HG03159 (cell line): ENCODE measurements at regions not wholly inside any gene's neighbourhood (a gene's known extent, or its start where the extent isn't known, plus 50 kb on each side); places are given as distances from the start of the nearest gene placed in this dataset.

ENCODE experiments used
- ATAC-seq: cut with Tn5 transposase; IDR thresholded peaks from one replicate; pipeline ENCODE4 v1.9.1; 2021; ENCODE audit warnings: mild to moderate bottlenecking, moderate library complexity; ENCODE audit not compliant: unreplicated experiment

DNA sequence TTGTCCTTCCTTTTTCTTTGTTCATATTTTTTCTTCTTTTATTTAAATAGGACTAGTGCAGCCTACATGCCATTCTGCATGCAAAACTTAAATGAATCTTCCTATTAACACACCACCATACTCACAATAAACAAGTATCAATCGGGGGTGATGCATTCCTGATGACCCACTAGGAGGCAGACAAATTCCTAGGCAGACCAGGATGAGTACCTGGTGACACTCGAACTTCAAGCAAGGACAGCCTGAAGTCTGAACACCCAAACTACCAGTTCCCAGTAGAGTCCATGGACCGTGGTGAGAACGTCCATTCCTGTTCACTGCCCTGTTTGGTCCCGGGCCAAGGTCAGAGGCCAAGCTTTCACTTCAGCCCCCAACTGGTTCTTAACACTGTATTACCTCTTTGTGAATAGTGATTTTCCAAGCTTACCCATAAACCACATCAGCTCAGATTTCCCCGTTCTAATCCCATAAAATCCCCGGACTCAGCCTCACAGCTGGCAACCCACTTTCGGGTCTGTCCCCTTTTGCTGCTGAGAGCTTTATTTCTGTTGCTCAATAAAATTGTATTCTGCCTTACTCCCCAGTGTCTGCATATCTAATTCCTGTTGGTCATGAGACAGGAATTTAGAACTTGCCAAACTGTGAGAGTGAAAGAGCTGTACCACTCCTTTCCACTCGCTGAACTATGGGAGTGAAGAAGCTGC is 1286.6 kb downstream of the FSTL5 start:
- ATAC-seq: no peak

DNA sequence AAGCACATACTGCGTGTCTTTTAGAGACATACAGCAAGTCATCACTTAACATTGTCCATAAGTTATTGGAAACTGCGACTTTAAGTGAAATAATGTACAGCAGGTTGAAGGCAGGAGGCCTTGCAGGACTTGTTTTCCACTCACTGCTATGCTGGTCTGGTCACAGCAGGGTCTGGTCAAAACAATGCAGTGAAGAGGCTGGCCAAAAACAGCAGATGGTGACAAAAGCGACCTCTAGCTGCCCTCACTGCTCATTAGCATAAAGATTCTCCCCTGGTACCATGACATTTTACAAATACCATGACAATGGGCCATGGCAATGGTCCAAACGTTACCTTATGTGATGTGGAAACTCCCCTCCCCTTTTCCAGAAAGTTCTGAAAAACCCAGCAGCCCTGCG is 1283.6 kb downstream of the FSTL5 start:
- ATAC-seq: no peak

DNA sequence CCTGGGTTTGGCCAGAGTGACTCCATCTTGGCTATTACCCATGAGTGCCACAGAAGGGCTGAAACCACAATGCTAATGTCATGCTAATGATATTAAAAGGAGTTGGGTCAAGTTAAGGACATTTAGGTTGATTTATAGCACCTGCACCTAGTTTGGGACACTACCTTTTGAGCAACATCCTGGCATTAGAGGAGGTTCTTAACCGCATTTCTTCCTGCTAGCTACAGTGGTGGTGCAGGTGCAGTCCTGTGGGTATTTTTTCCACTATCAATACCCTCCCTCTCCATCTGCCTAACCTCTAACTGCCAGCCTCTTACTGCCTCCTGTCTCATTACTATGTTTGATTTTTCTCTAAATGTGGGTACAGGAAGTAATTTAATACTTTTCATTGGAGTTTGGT is 1276.1 kb downstream of the FSTL5 start:
- no peak for ATAC-seq

DNA sequence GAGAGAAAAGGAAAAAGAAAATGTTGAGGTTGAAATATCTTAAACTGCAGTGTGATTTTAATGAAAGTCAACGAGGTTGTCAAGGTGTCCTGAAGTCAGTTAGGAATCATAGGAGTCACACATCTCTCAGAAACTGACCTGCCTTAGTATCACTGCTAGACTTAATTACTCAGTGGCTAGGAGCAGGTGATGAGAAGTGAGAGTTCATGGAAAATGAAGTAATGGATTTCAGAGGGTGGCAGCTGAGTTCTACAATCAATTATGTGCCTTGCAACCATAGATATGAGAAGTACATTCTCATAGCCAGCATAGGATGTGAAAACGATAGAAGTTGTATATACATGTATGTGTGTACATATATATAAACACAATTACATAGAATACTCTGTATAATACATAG is 1269.7 kb downstream of the FSTL5 start:
- no peak for ATAC-seq

DNA sequence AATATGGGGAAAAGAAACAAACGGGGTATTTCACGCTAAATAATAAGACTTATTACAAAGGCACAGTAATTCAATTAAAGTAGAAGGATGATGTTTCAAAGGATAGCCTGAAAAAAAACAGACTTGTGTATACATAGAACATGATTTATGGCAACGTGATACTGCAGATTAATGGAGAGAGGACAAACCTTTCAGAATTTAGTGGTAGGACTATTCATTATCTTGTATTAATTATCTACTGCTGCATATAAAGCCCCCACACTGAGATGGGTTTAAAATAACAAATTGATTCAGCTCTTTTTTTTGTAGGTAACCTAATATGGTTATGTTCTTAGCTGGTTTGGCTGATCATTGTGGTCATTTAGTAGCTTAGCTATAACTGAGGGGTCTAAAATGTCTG is 1269.0 kb downstream of the FSTL5 start:
- no peak for ATAC-seq

DNA sequence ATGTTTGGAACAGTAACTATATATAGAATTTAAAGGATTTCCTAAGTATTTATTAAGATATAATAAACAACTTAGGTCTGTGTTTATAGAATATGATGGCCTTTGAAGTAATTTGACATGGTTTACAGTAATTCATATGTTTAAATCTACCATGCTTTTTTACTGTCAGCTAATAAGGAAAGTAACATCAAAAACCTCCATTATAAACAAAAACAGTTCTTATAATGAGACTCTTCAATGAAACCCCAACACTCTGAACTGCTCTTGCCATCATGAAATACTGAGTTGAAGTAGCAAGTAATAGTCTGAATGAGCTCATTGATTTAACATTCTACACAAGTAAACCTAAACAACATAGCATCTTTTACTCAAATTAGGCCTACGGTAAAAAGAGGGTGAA is 1236.5 kb downstream of the FSTL5 start:
- no peak for ATAC-seq

DNA sequence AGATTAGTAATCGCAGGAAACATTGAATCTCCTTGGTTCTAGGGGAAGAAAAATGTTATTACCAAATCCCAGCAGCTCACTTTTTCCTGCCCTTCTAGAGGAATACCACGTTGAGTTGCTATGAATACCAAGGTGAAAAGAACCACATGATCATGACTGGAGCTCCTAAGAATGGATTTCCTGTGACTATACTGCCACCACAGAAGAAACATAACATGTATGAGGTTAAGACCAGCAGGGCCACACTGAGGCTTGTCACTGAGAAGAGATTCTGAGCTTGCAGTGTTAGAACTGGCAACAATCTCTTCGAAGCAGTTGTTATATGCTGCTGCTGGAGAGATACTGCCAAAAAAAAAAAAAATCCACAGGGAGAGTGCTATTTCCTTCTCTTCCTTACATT is 1235.3 kb downstream of the FSTL5 start:
- no peak for ATAC-seq

DNA sequence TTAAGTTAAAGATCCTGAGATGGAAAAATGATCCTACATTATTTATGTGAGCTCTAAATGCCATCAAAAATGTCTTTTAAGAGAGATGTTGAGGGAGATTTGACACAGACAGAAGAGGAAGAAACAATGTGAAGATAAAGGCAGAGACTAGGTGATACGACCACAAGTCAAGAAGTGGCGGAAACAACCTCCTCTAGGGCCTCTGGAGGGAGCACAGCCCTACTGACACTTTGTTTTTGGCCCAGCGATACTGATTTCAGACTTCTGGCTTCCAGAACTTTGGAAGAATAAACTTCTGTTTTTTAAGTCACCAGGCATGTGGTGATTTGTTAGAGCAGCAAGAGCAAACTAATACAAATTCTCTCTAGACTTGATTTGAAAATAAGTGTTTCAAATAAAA is 1216.1 kb downstream of the FSTL5 start:
- ATAC-seq: no peak

DNA sequence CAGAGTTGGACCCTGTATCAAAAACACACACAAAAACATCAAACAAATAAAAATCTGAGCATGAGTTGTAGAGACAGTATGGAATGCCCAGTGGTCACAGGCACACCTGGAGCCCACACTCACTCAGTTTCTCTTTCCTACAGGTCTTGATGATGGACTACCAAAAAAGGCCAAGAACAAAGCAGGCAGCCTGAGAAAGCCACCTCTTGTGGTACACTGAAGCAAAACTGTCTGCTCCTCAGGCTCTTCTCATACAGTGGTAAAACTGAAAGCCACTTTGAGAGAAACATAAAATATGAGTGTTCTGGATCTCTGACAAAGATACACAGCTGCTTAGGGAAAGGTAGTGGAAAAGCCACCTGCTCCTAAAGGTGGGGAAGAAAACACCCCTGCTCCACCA is 1206.9 kb downstream of the FSTL5 start:
- no peak for ATAC-seq

DNA sequence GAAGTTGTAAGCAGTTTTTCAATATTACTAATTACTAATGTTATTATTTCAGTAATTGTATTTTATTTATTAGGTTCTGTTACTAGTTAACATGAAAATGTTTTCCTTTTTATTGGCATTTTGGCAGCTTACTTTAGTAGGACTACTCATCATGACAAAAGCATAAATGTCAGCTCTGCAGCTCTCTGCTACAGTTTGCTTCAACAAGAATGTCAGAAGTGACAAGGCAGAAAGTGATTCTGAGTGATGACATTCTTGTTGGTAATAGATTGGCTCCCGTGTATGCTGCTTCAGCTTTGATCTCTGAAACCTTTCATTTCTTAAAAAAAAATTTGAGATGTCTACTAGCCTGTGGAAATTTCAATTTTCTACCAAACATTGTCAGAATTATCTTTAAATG is 1193.9 kb downstream of the FSTL5 start:
- ATAC-seq: no peak

DNA sequence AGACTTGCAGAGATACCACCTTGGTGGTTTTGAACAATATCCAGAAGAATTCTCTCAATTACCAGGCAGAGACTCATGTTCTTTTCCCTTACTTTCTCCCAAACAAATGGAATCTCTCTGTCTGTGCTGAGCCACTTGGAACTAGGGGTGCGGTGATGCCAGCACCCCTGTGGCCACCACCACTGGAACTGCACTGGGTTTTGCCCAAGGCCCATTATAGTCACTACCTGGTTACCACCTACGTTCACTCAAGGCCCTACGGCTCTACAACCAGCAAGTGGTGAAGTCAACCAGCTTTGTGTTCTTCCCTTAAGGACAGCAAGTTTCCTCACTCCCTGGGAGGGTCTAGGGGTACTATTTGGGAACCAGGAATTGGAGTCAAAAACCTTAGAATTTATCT is 1183.7 kb downstream of the FSTL5 start:
- ATAC-seq: no peak

DNA sequence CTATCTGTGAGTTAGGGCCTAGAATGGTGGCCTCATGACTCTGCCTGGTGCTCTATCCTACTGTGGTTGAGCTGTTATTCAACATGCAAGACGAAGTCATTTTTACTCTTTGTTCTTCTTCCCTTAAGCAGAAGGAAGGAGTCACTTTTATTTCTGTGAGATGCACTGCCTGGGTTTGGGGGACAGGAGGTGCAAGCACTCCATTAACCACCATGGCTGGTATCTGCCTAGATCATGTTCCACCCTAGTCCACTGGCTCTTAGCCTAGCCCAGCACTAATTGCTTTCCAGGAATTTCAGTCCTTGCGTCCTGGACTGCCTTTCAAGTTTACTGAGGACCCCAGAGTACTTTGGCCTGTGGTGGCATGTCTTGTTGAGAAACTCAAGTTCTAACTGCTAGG is 1182.7 kb downstream of the FSTL5 start:
- ATAC-seq: no peak

DNA sequence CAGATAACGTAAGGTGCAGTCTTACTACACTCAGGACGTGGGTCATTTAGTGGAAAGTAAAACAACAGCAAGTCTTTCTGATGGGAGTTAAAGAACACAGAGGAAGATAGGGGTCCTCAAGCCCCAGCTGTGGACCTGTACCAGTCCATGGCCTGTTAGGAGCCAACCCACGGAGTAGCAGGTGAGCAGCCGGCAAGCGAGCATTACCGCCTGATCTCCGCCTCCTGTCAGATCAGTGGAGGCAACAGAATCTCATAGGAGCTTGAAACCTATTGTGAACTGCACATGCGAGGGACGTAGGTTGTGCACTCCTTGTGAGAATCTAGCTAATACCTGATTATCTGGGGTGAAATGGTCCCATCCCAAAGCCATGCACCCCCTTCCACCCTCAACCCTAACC is 1180.8 kb downstream of the FSTL5 start:
- ATAC-seq: no peak

DNA sequence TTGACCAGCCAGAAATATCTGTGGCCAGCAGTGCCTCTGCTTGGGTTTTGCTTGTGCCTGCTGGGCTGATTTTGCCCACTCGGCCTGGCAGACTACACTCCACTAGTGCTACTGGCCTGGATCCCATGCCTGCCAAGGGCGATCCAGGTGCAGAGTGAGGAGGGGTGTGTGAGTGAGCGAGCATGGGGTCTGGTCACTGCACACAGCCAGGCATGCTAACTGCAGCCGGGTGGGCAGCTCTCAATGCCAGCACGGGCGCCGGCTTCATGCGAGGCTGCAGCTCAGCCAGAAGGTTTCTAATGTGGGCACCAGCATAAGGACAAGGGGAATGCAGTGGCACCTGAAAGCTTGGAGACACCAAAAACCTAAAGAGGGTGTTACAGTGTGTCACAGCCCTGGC is 1161.4 kb downstream of the FSTL5 start:
- no peak for ATAC-seq

DNA sequence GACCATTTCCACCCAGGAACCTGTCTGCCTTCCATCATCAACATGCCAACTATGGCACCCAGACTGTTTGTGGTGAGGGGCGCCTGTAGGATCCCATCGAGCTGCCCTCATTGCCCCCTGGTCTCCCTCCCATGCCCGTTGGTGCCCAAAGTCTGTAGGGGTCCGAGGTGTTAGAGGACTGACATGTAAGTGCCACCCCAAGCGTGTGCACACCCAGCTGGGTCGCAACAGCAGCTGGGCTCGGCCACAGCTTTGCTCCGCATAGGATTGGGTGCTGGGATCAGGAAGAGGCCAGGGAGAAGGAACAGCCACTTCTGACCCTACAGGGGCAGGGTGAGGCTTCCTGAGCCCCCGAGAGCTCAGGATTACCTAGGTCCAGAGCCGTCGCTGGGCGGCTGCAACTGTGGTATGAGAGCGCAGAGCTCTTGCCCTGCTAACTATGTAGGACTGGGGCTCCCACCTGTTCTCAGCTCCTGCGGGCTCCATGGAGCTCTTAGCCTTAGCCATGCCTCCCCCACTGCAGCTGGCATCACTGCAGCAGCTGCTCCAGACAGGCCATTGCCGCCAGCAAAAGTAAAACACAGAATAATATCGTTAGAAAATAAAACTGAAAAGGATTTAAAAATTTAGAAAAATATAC is 1160.3 kb downstream of the FSTL5 start:
- ATAC-seq: no peak

DNA sequence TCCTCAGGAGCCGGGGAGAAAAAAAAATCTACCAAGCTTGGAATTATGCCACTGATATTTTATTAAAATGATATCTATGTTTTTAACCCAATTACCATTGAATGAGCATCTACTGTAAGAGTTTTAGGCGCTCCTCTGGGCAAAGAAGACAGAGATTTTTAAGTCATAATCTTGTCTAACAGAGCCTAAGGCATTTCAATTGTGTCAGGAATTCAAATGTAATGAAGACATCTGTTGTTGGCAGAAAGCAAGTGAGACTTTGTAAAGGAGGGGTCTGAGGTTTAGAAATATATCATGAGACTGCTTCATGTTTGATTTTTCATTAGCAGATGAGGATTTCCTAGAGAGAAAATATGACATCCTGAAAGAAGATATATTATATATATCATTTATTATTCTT is 1158.1 kb downstream of the FSTL5 start:
- ATAC-seq: no peak

DNA sequence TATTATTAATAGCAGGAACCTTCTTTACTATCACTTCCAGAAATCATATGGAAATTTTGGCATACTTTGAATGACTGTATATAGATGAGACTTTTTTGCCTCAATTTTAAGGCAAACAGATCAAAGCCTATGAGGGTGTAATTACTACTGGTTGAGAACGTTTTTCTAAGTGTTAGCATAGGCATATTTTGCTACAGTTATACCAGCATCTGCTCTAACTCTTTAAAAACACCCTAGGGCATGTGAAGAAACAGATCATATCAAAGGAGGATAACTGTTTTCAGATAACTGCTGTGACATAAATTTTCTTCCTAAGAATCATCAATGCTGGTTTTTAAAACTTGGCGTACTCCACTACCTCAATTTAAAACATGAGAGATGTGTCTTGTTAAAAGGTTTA is 1155.3 kb downstream of the FSTL5 start:
- no peak for ATAC-seq

DNA sequence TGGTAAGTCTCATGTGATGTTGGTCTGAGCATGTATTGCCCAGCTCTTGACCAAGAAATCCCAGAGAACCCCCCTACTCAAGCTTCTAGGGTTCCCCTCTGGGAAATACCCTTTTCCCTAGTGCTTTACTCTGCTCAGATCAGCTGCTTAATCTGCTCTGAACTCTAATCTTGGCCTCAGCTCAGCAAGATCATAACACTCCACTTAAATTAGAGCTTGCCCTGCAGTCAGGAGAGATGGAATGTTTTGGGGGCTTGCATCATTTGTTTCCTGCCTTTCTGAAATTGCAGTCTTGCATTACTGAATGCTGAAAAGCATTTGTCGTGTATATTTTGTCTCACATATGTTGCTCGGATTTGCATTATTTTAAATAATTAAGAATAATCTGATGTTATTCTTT is 1153.6 kb downstream of the FSTL5 start:
- ATAC-seq: no peak
